Left lung (tissue), 4 donors: ENCODE measurements at regions not wholly inside any gene's neighbourhood (a gene's known extent, or its start where the extent isn't known, plus 50 kb on each side); places are given as distances from the start of the nearest gene placed in this dataset.

Source experiments
- ATAC-seq: fragments of 200-7000 bp; cut with Tn5 transposase; one replicate; pipeline ENCODE4 v1.9.1; 2020; ENCODE audit warnings: moderate library complexity
- DNase-seq, 4 donors: peaks; one replicate each; pipeline ENCODE4 v3.0.0-alpha.2; 2013 to 2020
- H3K27ac ChIP-seq, 2 donors: fragments of 200-600 bp; sonication (generic) in 1 of 2; one replicate each; pipeline versions ENCODE4 v1.5.0 to v1.8.0; 2020 to 2021
- H3K27me3 ChIP-seq, 2 donors: fragments of 200-600 bp; sonication (generic) in 1 of 2; one replicate each; pipeline versions ENCODE4 v1.5.0 to v1.8.0; 2020 to 2021
- H3K36me3 ChIP-seq, 2 donors: fragments of 200-600 bp; sonication (generic) in 1 of 2; one replicate each; pipeline versions ENCODE4 v1.5.0 to v1.8.0; 2020 to 2021
- H3K4me1 ChIP-seq, 2 donors: fragments of 200-600 bp; one replicate each; pipeline ENCODE4 v1.8.0; 2021
- H3K4me3 ChIP-seq, 2 donors: fragments of 200-600 bp; sonication (generic) in 1 of 2; one replicate each; pipeline versions ENCODE4 v1.5.0 to v1.8.0; 2020 to 2021; ENCODE audit warnings: mild to moderate bottlenecking in 1 of 2
- H3K9me3 ChIP-seq, 2 donors: fragments of 200-600 bp; sonication (generic) in 1 of 2; one replicate each; pipeline versions ENCODE4 v1.5.0 to v1.8.0; 2020 to 2021
- intact Hi-C, 2 donors: fragments of 100-400 bp; cut with DNase I; formaldehyde crosslinking; loops; one replicate each; pipeline versions ENCODE4 v1.11.2 to v1.14.2; 2022
- TF ChIP-seq, protein P1 (sequence below), 2 donors: fragments of 200-600 bp; sonication (generic) in 1 of 2; IDR thresholded peaks; one replicate each; pipeline versions ENCODE4 v1.5.0 to v1.8.0; 2021; ENCODE audit warnings: antibody characterized with exemption in 2 of 2
- donor health status: DM: no; HTN: yes; CAD: no.
- donor health status: DM: no; HTN: no; CAD: no.

- no peak overlapping the region for H3K27ac ChIP-seq
- DNase-seq (no peak), ATAC-seq (no peak)
- no peak overlapping the region for H3K4me3 ChIP-seq
- H3K27me3 ChIP-seq, result no peaks in the 10 kb centered on the region
- TF ChIP-seq, protein P1, sequence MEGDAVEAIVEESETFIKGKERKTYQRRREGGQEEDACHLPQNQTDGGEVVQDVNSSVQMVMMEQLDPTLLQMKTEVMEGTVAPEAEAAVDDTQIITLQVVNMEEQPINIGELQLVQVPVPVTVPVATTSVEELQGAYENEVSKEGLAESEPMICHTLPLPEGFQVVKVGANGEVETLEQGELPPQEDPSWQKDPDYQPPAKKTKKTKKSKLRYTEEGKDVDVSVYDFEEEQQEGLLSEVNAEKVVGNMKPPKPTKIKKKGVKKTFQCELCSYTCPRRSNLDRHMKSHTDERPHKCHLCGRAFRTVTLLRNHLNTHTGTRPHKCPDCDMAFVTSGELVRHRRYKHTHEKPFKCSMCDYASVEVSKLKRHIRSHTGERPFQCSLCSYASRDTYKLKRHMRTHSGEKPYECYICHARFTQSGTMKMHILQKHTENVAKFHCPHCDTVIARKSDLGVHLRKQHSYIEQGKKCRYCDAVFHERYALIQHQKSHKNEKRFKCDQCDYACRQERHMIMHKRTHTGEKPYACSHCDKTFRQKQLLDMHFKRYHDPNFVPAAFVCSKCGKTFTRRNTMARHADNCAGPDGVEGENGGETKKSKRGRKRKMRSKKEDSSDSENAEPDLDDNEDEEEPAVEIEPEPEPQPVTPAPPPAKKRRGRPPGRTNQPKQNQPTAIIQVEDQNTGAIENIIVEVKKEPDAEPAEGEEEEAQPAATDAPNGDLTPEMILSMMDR (IDR thresholded peaks at IDR 0.05), result no peak
- intact Hi-C loops, result no loop called here
- no peaks in the 10 kb centered on the region for H3K4me1 ChIP-seq
- no peaks in the 10 kb centered on the region for H3K9me3 ChIP-seq
- no peaks in the 10 kb centered on the region for H3K36me3 ChIP-seq
Observed at GRCh38 chr7:114795475-114795874, 126.4 kb upstream of the MDFIC start.

GRCh38 chr7:114799628-114800028 is 122.3 kb upstream of the MDFIC start:
- Histone ChIP-seq H3K4me3 (no peak overlapping the region), H3K4me1 (no peaks in the 10 kb centered on the region), H3K27me3 (no peaks in the 10 kb centered on the region), H3K36me3 (no peaks in the 10 kb centered on the region), H3K9me3 (no peaks in the 10 kb centered on the region), H3K27ac (no peak overlapping the region)
- DNase-seq (no peak), ATAC-seq (no peak)
- intact Hi-C loops, result no loop called here
- TF ChIP-seq, protein P1 (IDR thresholded peaks at IDR 0.05), result no peak

- no peak for ATAC-seq
- intact Hi-C loops, result no loop called here
Observed at GRCh38 chr7:114802632-114803031, 119.3 kb upstream of the MDFIC start.

DNA sequence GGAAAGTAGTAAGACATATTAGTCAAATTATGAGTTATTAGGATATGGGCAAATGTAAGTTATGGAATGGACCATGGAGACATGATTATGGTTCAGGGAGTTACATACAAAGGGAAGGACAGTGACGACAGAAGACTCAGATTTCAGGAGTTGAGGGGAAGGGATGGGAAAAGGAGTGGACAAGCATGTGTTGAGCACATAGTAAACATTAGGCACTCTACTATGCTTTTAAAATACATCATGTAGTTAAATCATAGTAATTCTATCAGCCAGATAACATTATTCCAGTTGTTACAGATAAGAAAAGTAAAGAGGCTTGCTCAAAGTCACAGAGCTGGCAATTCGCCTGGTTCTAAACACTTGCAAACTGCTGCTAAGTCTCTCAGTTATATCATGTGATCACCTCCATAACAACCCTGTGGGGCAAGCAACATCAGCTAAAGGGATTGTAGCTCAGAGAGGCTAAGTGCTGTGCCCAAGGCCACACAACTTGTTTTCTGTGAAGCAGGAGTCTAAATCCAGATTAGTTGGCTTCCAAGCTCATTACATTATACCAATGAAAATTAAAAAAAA is 115.2 kb upstream of the MDFIC start:
- TF ChIP-seq, protein P1 (IDR thresholded peaks at IDR 0.05), result no peak
- H3K9me3 ChIP-seq, result no peaks in the 10 kb centered on the region
- H3K4me1 ChIP-seq, result no peaks in the 10 kb centered on the region
- no peaks in the 10 kb centered on the region for H3K27me3 ChIP-seq
- DNase-seq, result peak in 3 of 4 donors; percentile 41 to 84 (median 42)
- peak; percentile 93 for ATAC-seq
- intact Hi-C loops, result no loop called here
- H3K36me3 ChIP-seq, result no peaks in the 10 kb centered on the region
- H3K27ac ChIP-seq, result no peak overlapping the region
- H3K4me3 ChIP-seq, result no peak overlapping the region

More at GRCh38 chr7:114802632-114803031, 119.3 kb upstream of the MDFIC start:
- Histone ChIP-seq H3K4me1 (no peaks in the 10 kb centered on the region), H3K27me3 (no peaks in the 10 kb centered on the region), H3K27ac (no peak overlapping the region), H3K9me3 (no peaks in the 10 kb centered on the region), H3K4me3 (no peak overlapping the region), H3K36me3 (no peaks in the 10 kb centered on the region)
- no peak for DNase-seq
- TF ChIP-seq, protein P1 (IDR thresholded peaks at IDR 0.05), result no peak

DNA sequence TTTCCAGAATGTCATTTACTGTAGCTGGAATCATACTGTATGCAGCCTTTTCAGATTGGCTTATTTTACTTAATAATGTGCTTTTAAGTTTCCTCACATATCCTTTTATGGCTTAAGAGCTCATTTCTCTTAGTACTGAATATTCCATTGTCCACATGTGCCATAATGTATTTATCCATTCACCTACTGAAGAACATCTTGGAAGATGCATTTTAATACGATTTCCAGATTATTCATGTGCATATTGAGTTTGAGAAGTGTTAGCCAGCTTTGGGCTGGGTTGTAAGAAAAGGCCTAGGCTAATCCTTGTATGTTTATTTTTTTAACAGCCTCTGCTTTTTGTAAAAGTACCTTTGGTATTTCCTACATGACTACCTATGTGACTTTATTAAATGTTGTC is 109.3 kb upstream of the MDFIC start:
- no peak for DNase-seq
- H3K27me3 ChIP-seq, result no peaks in the 10 kb centered on the region
- intact Hi-C loops, result no loop called here

More for the DNA sequence above, 109.3 kb upstream of the MDFIC start:
- H3K36me3 ChIP-seq, result no peaks in the 10 kb centered on the region
- H3K4me1 ChIP-seq, result no peaks in the 10 kb centered on the region
- TF ChIP-seq, protein P1 (IDR thresholded peaks at IDR 0.05), result no peak
- no peak overlapping the region for H3K27ac ChIP-seq
- H3K9me3 ChIP-seq, result no peaks in the 10 kb centered on the region
- H3K4me3 ChIP-seq, result no peak overlapping the region
- ATAC-seq, result no peak
